DOHH2 (cell line): ENCODE measurements at regions not wholly inside any gene's neighbourhood (a gene's known extent, or its start where the extent isn't known, plus 50 kb on each side); places are given as distances from the start of the nearest gene placed in this dataset.

Experiments
- H3F3A ChIP-seq: fragments of 200-600 bp; sonication (generic), shearing (Covaris generic); 2 replicates; pipeline ENCODE4 v1.6.0; 2016; ENCODE audit warnings: antibody characterized with exemption, mild to moderate bottlenecking; ENCODE audit not compliant: control insufficient read depth, insufficient read depth
- H3K27ac ChIP-seq: fragments of 200-600 bp; sonication (generic); 2 replicates; pipeline ENCODE4 v1.5.1; 2014; ENCODE audit warnings: low read depth, mild to moderate bottlenecking, low read length, moderate library complexity
- H3K27me3 ChIP-seq: fragments of 200-600 bp; sonication (generic); 2 replicates; pipeline ENCODE4 v1.6.1; 2014; ENCODE audit warnings: mild to moderate bottlenecking, low read length, mixed read lengths; ENCODE audit not compliant: control insufficient read depth
- H3K36me3 ChIP-seq: fragments of 200-600 bp; sonication (generic); 2 replicates; pipeline ENCODE4 v1.6.1; 2014; ENCODE audit warnings: mild to moderate bottlenecking, low read length, moderate library complexity, mixed read lengths; ENCODE audit not compliant: control insufficient read depth
- H3K4me1 ChIP-seq: fragments of 200-600 bp; sonication (generic); 2 replicates; pipeline ENCODE4 v1.6.1; 2014; ENCODE audit warnings: mild to moderate bottlenecking, low read length, mixed read lengths; ENCODE audit not compliant: control insufficient read depth
- H3K4me2 ChIP-seq: fragments of 200-600 bp; sonication (generic); 2 replicates; pipeline ENCODE4 v1.6.0; 2014; ENCODE audit warnings: mild to moderate bottlenecking, low read length, moderate library complexity
- H3K4me3 ChIP-seq: fragments of 200-600 bp; sonication (generic); 2 replicates; pipeline ENCODE4 v1.5.1; 2014; ENCODE audit warnings: mild to moderate bottlenecking, low read length, mixed read lengths
- H3K79me2 ChIP-seq: fragments of 200-600 bp; sonication (generic); 2 replicates; pipeline ENCODE4 v1.6.1; 2014; ENCODE audit warnings: mild to moderate bottlenecking, low read length, mixed read lengths; ENCODE audit not compliant: control insufficient read depth
- H3K9me2 ChIP-seq: fragments of 200-600 bp; sonication (generic); replicated peaks from 2 replicates; pipeline ENCODE4 v1.6.1; 2014; ENCODE audit warnings: mild to moderate bottlenecking, low read length, mixed read lengths; ENCODE audit not compliant: control insufficient read depth
- H3K9me3 ChIP-seq: fragments of 200-600 bp; sonication (generic); 2 replicates; pipeline ENCODE4 v1.6.1; 2014; ENCODE audit warnings: antibody characterized with exemption, low read length, mixed read lengths; ENCODE audit not compliant: control insufficient read depth, insufficient read depth
- H4K20me1 ChIP-seq: fragments of 200-600 bp; sonication (generic); 2 replicates; pipeline ENCODE4 v1.6.0; 2014; ENCODE audit warnings: low read depth, mild to moderate bottlenecking, antibody characterized with exemption, low read length, moderate library complexity; ENCODE audit not compliant: control insufficient read depth, insufficient read depth
- CTCF ChIP-seq: fragments of 200-600 bp; sonication (generic); IDR thresholded peaks from one replicate; pipeline ENCODE4 v1.5.1; 2014; ENCODE audit warnings: antibody characterized with exemption, mild to moderate bottlenecking, low read depth, low read length; ENCODE audit not compliant: poor library complexity, severe bottlenecking
- EZH2phosphoT487 ChIP-seq: fragments of 200-600 bp; sonication (generic); IDR thresholded peaks from 2 replicates; pipeline ENCODE4 v1.6.1; 2017; ENCODE audit warnings: borderline replicate concordance, mild to moderate bottlenecking, antibody characterized with exemption, low read length, moderate library complexity, mixed read lengths

GRCh38 chr4:162957521-162958143, 209.1 kb downstream of the NAF1 start:
- Histone ChIP-seq H3K27me3 (no peaks in the 10 kb centered on the region), H3K27ac (no peak overlapping the region), H3K9me3 (no peaks in the 10 kb centered on the region), H3K4me3 (no peak overlapping the region), H3K36me3 (no peaks in the 10 kb centered on the region), H4K20me1 (no peaks in the 10 kb centered on the region), H3K79me2 (no peaks in the 10 kb centered on the region), H3K4me1 (no peaks in the 10 kb centered on the region), H3K4me2 (no peak overlapping the region), H3F3A (no peaks in the 10 kb centered on the region), H3K9me2 (no peaks in the 10 kb centered on the region)
- no peak for TF ChIP-seq EZH2phosphoT487

GRCh38 chr4:162954976-162955375, 211.7 kb downstream of the NAF1 start:
- H3K9me3 ChIP-seq = no peaks in the 10 kb centered on the region
- H3K4me1 ChIP-seq = no peaks in the 10 kb centered on the region
- H4K20me1 ChIP-seq = no peaks in the 10 kb centered on the region
- no peaks in the 10 kb centered on the region for H3K36me3 ChIP-seq
- H3K9me2 ChIP-seq = no peaks in the 10 kb centered on the region
- no peaks in the 10 kb centered on the region for H3F3A ChIP-seq
- H3K4me3 ChIP-seq = no peak overlapping the region
- no peak overlapping the region for H3K4me2 ChIP-seq
- no peak for TF ChIP-seq EZH2phosphoT487
- no peak for TF ChIP-seq CTCF
- H3K27me3 ChIP-seq = no peaks in the 10 kb centered on the region
- H3K27ac ChIP-seq = no peak overlapping the region
- H3K79me2 ChIP-seq = no peaks in the 10 kb centered on the region

GRCh38 chr4:162952232-162952631, 214.5 kb downstream of the NAF1 start:
- Histone ChIP-seq H3K9me3 (no peaks in the 10 kb centered on the region), H3K4me2 (no peak overlapping the region), H3K27me3 (no peaks in the 10 kb centered on the region), H3K36me3 (no peaks in the 10 kb centered on the region), H3K27ac (no peak overlapping the region), H3F3A (no peaks in the 10 kb centered on the region), H3K79me2 (no peaks in the 10 kb centered on the region), H3K9me2 (no peaks in the 10 kb centered on the region), H4K20me1 (no peaks in the 10 kb centered on the region), H3K4me1 (no peaks in the 10 kb centered on the region), H3K4me3 (no peak overlapping the region)
- TF ChIP-seq EZH2phosphoT487 (no peak), CTCF (no peak)

- H3K27ac ChIP-seq = no peak overlapping the region
- H3F3A ChIP-seq = no peaks in the 10 kb centered on the region
- no peaks in the 10 kb centered on the region for H3K36me3 ChIP-seq
- no peaks in the 10 kb centered on the region for H3K27me3 ChIP-seq
- no peaks in the 10 kb centered on the region for H4K20me1 ChIP-seq
- no peaks in the 10 kb centered on the region for H3K9me3 ChIP-seq
- H3K4me2 ChIP-seq = no peak overlapping the region
- no peak overlapping the region for H3K4me3 ChIP-seq
- TF ChIP-seq CTCF = no peak
- no peak for TF ChIP-seq EZH2phosphoT487
- H3K79me2 ChIP-seq = no peaks in the 10 kb centered on the region
- no peaks in the 10 kb centered on the region for H3K4me1 ChIP-seq
- no peaks in the 10 kb centered on the region for H3K9me2 ChIP-seq
These were observed 221.0 kb downstream of the NAF1 start for GRCh38 chr4:162945713-162946112.
